ENCODE measurements at regions not wholly inside any gene's neighbourhood (a gene's known extent, or its start where the extent isn't known, plus 50 kb on each side); places are given as distances from the start of the nearest gene placed in this dataset.

- Histone ChIP-seq H3K27ac (ENCODE audit: low read length) (no peak overlapping the region), H3K36me3 (ENCODE audit: control insufficient read depth, insufficient read depth, low read length) (no peaks in the 10 kb centered on the region), H3K4me1 (ENCODE audit: control insufficient read depth, insufficient read depth, low read length) (no peaks in the 10 kb centered on the region), H3K4me3 (ENCODE audit: low read depth in 2 of 2, low read length in 2 of 2) (no peak overlapping the region), H3K27me3 (ENCODE audit: control insufficient read depth, insufficient read depth, low read length) (peaks cover 12% of the 10 kb centered on the region), H3K9me3 (ENCODE audit: control insufficient read depth, insufficient read depth, low read depth, low read length) (no peaks in the 10 kb centered on the region)
- intact Hi-C loops (cut with micrococcal nuclease; ENCODE audit: unreplicated experiment): loop anchor here (5.0 to 10.0 kb wide), 2 partner anchors 204 to 241 kb away; no protein-coding TSS in a partner anchor
- BruUV-seq (replicated peaks): no TSS peak
- TF ChIP-seq SIN3A (IDR thresholded peaks at IDR 0.05; ENCODE audit: borderline replicate concordance, insufficient read depth, low read depth, low read length) (no peak), TCF7L2 (IDR thresholded peaks at IDR 0.05; ENCODE audit: low read depth, low read length) (no peak), POLR2AphosphoS5 (IDR thresholded peaks at IDR 0.05; ENCODE audit: low read depth, low read length) (no peak), REST (IDR thresholded peaks at IDR 0.05; ENCODE audit: insufficient read depth in 1 of 2, low read depth in 2 of 2, low read length in 1 of 2) (no peak)
- TF ChIP-seq, protein P1, sequence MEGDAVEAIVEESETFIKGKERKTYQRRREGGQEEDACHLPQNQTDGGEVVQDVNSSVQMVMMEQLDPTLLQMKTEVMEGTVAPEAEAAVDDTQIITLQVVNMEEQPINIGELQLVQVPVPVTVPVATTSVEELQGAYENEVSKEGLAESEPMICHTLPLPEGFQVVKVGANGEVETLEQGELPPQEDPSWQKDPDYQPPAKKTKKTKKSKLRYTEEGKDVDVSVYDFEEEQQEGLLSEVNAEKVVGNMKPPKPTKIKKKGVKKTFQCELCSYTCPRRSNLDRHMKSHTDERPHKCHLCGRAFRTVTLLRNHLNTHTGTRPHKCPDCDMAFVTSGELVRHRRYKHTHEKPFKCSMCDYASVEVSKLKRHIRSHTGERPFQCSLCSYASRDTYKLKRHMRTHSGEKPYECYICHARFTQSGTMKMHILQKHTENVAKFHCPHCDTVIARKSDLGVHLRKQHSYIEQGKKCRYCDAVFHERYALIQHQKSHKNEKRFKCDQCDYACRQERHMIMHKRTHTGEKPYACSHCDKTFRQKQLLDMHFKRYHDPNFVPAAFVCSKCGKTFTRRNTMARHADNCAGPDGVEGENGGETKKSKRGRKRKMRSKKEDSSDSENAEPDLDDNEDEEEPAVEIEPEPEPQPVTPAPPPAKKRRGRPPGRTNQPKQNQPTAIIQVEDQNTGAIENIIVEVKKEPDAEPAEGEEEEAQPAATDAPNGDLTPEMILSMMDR (IDR thresholded peaks at IDR 0.05): peak; percentile 78
- ATAC-seq (peak; percentile 97), DNase-seq (ENCODE audit: low read depth, low spot score) (no peak)
- in situ Hi-C loops (cut with HindIII; ENCODE audit: low pct_unique_long_range_greater_than_20kb, low sequenced_read_pairs): no loop called here
- ChIA-PET CTCF (interaction anchor here (0.6 to 1.3 kb wide), 4 partner anchors 182 to 206 kb away, joined by 3 to 5 read pairs (median 4); no protein-coding TSS in a partner anchor), POLR2A (no interaction called here)
Observed at GRCh38 chr20:40945754-40946450, 82.7 kb upstream of the TOP1 start.

GRCh38 chr20:40946451-40946850 is 82.2 kb upstream of the TOP1 start:
- H3K36me3 ChIP-seq (ENCODE audit: control insufficient read depth, insufficient read depth, low read length): no peaks in the 10 kb centered on the region
- DNase-seq (ENCODE audit: low read depth, low spot score) (no peak), ATAC-seq (no peak)
- H3K4me3 ChIP-seq (ENCODE audit: low read depth in 2 of 2, low read length in 2 of 2): no peak overlapping the region
- H3K27me3 ChIP-seq (ENCODE audit: control insufficient read depth, insufficient read depth, low read length): peaks cover 13% of the 10 kb centered on the region
- CTCF ChIA-PET: interaction anchor here (0.6 to 1.3 kb wide), 3 partner anchors 183 to 207 kb away, joined by 3 to 5 read pairs (median 3); no protein-coding TSS in a partner anchor
- in situ Hi-C loops (cut with HindIII; ENCODE audit: low pct_unique_long_range_greater_than_20kb, low sequenced_read_pairs): no loop called here
- intact Hi-C loops (cut with micrococcal nuclease; ENCODE audit: unreplicated experiment): loop anchor here (5.0 to 10.0 kb wide), 2 partner anchors 204 to 242 kb away; no protein-coding TSS in a partner anchor
- POLR2A ChIA-PET: no interaction called here
- H3K27ac ChIP-seq (ENCODE audit: low read length): no peak overlapping the region
- BruUV-seq (replicated peaks): no TSS peak
- TF ChIP-seq REST (IDR thresholded peaks at IDR 0.05; ENCODE audit: insufficient read depth in 1 of 2, low read depth in 2 of 2, low read length in 1 of 2): no peak
- TF ChIP-seq, protein P1 (IDR thresholded peaks at IDR 0.05): no peak
- TF ChIP-seq POLR2AphosphoS5 (IDR thresholded peaks at IDR 0.05; ENCODE audit: low read depth, low read length): no peak
- TF ChIP-seq TCF7L2 (IDR thresholded peaks at IDR 0.05; ENCODE audit: low read depth, low read length): no peak
- TF ChIP-seq SIN3A (IDR thresholded peaks at IDR 0.05; ENCODE audit: borderline replicate concordance, insufficient read depth, low read depth, low read length): no peak
- H3K9me3 ChIP-seq (ENCODE audit: control insufficient read depth, insufficient read depth, low read depth, low read length): no peaks in the 10 kb centered on the region
- H3K4me1 ChIP-seq (ENCODE audit: control insufficient read depth, insufficient read depth, low read length): no peaks in the 10 kb centered on the region

Measured in Panc1 (cell line).